ENCODE measurements at regions not wholly inside any gene's neighbourhood (a gene's known extent, or its start where the extent isn't known, plus 50 kb on each side); places are given as distances from the start of the nearest gene placed in this dataset.
"Not testable (repeated sequence)": the region's sequence is repeated elsewhere in the genome, so short reads cannot be mapped to it uniquely, and the experiment has no call there.

GRCh38 chr1:113199760-113200455 lies 126.9 kb downstream of the LRIG2 start:
- no peak for DNase-seq (ENCODE audit: low spot score)
- Histone ChIP-seq H3K27me3 (ENCODE audit: insufficient read depth, poor library complexity, severe bottlenecking) (no peaks in the 10 kb centered on the region), H3K4me1 (ENCODE audit: insufficient read depth, poor library complexity, severe bottlenecking) (no peaks in the 10 kb centered on the region), H3K27ac (ENCODE audit: poor library complexity, severe bottlenecking) (no peak overlapping the region), H3K36me3 (ENCODE audit: low read depth) (no peaks in the 10 kb centered on the region), H3K4me3 (ENCODE audit: severe bottlenecking) (no peak overlapping the region), H3K9me3 (ENCODE audit: severe bottlenecking) (no peaks in the 10 kb centered on the region)
- no peak for TF ChIP-seq CTCF (IDR thresholded peaks at IDR 0.05; ENCODE audit: poor library complexity, severe bottlenecking)
- no peak for ATAC-seq (ENCODE audit: low read depth)

GRCh38 chr1:113201560-113201959 lies 128.6 kb downstream of the LRIG2 start:
- Histone ChIP-seq H3K36me3 (ENCODE audit: low read depth) (no peaks in the 10 kb centered on the region), H3K9me3 (ENCODE audit: severe bottlenecking) (no peaks in the 10 kb centered on the region), H3K27me3 (ENCODE audit: insufficient read depth, poor library complexity, severe bottlenecking) (no peaks in the 10 kb centered on the region), H3K4me3 (ENCODE audit: severe bottlenecking) (no peak overlapping the region), H3K27ac (ENCODE audit: poor library complexity, severe bottlenecking) (no peak overlapping the region), H3K4me1 (ENCODE audit: insufficient read depth, poor library complexity, severe bottlenecking) (no peaks in the 10 kb centered on the region)
- no peak for TF ChIP-seq CTCF (IDR thresholded peaks at IDR 0.05; ENCODE audit: poor library complexity, severe bottlenecking)
- no peak for DNase-seq (ENCODE audit: low spot score)
- ATAC-seq (ENCODE audit: low read depth), result no peak

DNA sequence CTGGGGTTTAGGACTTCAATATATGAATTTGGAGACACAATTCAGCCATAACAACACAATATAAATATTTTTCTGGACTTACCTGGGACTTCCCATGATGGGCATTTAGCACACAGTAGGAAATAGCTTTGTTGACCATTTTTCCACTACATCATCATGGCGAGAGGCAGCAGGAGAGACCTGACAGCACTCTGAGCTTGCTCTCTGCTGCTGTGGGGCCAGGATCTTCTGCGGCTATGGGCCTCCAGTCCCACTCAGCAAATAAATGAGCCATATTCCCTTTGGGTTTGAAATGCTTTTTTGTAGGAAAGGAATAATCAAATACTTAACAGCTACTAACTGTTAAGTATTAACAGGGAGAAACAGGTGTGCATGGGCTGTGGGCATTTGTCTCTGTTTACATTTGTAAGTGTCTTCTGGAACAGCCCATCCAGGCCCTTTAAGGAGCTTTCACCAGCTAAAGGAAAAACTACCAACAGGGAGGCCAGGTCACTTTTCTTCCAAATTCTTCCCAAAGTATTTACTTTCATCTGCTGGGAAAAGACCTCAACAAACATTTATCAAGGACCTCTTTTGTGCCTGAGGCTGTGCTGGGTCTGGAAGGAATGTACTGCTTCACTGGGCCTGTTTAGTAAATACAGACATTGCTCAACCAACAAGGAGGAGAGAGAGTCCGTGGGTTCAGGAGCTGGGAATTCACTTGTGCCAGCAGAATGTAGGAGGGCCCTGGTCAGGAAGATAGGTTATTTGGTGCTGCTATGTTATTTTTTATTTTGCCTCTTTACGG lies 133.2 kb downstream of the LRIG2 start:
- Histone ChIP-seq H3K36me3 (ENCODE audit: low read depth) (no peaks in the 10 kb centered on the region), H3K4me3 (ENCODE audit: severe bottlenecking) (no peak overlapping the region), H3K4me1 (ENCODE audit: insufficient read depth, poor library complexity, severe bottlenecking) (no peaks in the 10 kb centered on the region), H3K9me3 (ENCODE audit: severe bottlenecking) (no peaks in the 10 kb centered on the region), H3K27ac (ENCODE audit: poor library complexity, severe bottlenecking) (no peak overlapping the region), H3K27me3 (ENCODE audit: insufficient read depth, poor library complexity, severe bottlenecking) (no peaks in the 10 kb centered on the region)
- ATAC-seq (ENCODE audit: low read depth) (no peak), DNase-seq (ENCODE audit: low spot score) (no peak)
- TF ChIP-seq CTCF (IDR thresholded peaks at IDR 0.05; ENCODE audit: poor library complexity, severe bottlenecking), result no peak

- no peaks in the 10 kb centered on the region for H3K27me3 ChIP-seq (ENCODE audit: insufficient read depth, poor library complexity, severe bottlenecking)
- no peak for TF ChIP-seq CTCF (IDR thresholded peaks at IDR 0.05; ENCODE audit: poor library complexity, severe bottlenecking)
- ATAC-seq (ENCODE audit: low read depth), result no peak; the same call in 2 of the 3 replicates
- DNase-seq (ENCODE audit: low spot score), result no peak
- H3K36me3 ChIP-seq (ENCODE audit: low read depth), result no peaks in the 10 kb centered on the region
- no peaks in the 10 kb centered on the region for H3K9me3 ChIP-seq (ENCODE audit: severe bottlenecking)
- no peaks in the 10 kb centered on the region for H3K4me1 ChIP-seq (ENCODE audit: insufficient read depth, poor library complexity, severe bottlenecking)
- no peak overlapping the region for H3K4me3 ChIP-seq (ENCODE audit: severe bottlenecking)
- no peak overlapping the region for H3K27ac ChIP-seq (ENCODE audit: poor library complexity, severe bottlenecking)
Observed at GRCh38 chr1:113207019-113207418, 134.0 kb downstream of the LRIG2 start.

DNA sequence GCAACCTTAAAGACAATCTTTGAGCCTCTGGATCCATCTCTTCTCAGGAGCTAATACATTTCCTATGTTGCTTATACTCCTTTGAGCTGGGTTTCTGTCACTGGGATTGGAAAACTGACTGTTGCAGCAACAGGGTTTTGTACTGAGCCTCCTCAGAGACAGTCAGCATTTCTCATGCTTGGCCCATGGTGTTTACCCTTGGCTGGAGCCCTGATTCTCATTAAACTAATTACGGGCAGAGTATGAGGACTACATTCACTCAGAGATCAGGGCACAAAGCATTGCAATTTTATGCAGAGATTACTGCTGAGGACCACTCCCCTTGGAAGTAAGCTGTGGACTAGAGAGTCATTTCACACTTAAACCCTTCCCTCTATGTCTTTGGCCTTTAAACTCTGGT lies 134.5 kb downstream of the LRIG2 start:
- H3K27me3 ChIP-seq (ENCODE audit: insufficient read depth, poor library complexity, severe bottlenecking), result no peaks in the 10 kb centered on the region
- H3K9me3 ChIP-seq (ENCODE audit: severe bottlenecking), result no peaks in the 10 kb centered on the region
- H3K4me1 ChIP-seq (ENCODE audit: insufficient read depth, poor library complexity, severe bottlenecking), result no peaks in the 10 kb centered on the region
- ATAC-seq (ENCODE audit: low read depth) (no peak), DNase-seq (ENCODE audit: low spot score) (no peak)
- no peaks in the 10 kb centered on the region for H3K36me3 ChIP-seq (ENCODE audit: low read depth)
- no peak overlapping the region for H3K27ac ChIP-seq (ENCODE audit: poor library complexity, severe bottlenecking)
- H3K4me3 ChIP-seq (ENCODE audit: severe bottlenecking), result no peak overlapping the region
- TF ChIP-seq CTCF (IDR thresholded peaks at IDR 0.05; ENCODE audit: poor library complexity, severe bottlenecking), result no peak

DNA sequence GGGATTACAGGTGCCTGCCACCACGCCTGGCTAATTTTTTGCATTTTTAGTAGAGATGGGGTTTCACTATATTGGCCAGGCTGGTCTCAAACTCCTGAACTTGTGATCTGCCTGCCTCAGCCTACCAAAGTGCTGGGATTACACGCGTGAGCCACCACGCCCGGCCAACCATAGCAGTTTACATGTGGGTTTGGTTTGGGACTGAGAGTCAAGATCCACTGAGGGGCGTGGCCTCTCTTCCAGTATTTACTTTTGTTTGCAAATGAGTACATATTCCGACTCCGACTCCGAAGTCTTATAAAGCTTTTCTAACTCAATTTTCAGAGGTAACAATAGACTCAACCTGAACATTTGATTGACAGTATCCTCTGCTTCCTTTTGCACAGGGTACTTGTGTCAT lies 135.4 kb downstream of the LRIG2 start:
- not testable (repeated sequence) for ATAC-seq (ENCODE audit: low read depth); DNase-seq (ENCODE audit: low spot score); H3K4me1 ChIP-seq (ENCODE audit: insufficient read depth, poor library complexity, severe bottlenecking); H3K9me3 ChIP-seq (ENCODE audit: severe bottlenecking); H3K4me3 ChIP-seq (ENCODE audit: severe bottlenecking); H3K36me3 ChIP-seq (ENCODE audit: low read depth); H3K27ac ChIP-seq (ENCODE audit: poor library complexity, severe bottlenecking); H3K27me3 ChIP-seq (ENCODE audit: insufficient read depth, poor library complexity, severe bottlenecking)
